ENCODE measurements at regions not wholly inside any gene's neighbourhood (a gene's known extent, or its start where the extent isn't known, plus 50 kb on each side); places are given as distances from the start of the nearest gene placed in this dataset.

DNA sequence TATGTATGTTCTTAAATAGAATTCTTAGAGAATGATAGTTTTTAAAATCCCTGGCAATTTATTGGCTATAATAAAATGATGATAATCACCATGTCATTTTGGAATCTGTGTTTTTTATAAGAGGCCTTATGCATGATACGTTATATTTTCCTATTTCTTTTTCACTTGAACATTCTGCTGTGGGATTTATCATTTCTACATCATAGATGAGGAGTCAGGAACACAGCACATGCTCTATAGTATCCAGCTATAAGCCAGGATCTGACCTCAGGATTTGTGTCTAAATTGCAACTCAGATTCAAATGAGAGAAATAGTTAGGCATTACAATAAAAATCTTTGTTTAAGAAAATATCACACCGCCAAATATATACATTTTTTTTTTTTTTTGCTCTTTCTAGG, 928.0 kb downstream of the EFNB2 start:
- TF ChIP-seq, protein P1, sequence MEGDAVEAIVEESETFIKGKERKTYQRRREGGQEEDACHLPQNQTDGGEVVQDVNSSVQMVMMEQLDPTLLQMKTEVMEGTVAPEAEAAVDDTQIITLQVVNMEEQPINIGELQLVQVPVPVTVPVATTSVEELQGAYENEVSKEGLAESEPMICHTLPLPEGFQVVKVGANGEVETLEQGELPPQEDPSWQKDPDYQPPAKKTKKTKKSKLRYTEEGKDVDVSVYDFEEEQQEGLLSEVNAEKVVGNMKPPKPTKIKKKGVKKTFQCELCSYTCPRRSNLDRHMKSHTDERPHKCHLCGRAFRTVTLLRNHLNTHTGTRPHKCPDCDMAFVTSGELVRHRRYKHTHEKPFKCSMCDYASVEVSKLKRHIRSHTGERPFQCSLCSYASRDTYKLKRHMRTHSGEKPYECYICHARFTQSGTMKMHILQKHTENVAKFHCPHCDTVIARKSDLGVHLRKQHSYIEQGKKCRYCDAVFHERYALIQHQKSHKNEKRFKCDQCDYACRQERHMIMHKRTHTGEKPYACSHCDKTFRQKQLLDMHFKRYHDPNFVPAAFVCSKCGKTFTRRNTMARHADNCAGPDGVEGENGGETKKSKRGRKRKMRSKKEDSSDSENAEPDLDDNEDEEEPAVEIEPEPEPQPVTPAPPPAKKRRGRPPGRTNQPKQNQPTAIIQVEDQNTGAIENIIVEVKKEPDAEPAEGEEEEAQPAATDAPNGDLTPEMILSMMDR (IDR thresholded peaks at IDR 0.05), result no peak
- TF ChIP-seq POLR2AphosphoS5 (IDR thresholded peaks at IDR 0.05; ENCODE audit: insufficient read depth in 1 of 2, low read depth in 1 of 2) (no peak), POLR2A (IDR thresholded peaks at IDR 0.05) (no peak)

Data from vagina (tissue), 2 donors.